ENCODE measurements at regions not wholly inside any gene's neighbourhood (a gene's known extent, or its start where the extent isn't known, plus 50 kb on each side); places are given as distances from the start of the nearest gene placed in this dataset.

- TF ChIP-seq, protein P1, sequence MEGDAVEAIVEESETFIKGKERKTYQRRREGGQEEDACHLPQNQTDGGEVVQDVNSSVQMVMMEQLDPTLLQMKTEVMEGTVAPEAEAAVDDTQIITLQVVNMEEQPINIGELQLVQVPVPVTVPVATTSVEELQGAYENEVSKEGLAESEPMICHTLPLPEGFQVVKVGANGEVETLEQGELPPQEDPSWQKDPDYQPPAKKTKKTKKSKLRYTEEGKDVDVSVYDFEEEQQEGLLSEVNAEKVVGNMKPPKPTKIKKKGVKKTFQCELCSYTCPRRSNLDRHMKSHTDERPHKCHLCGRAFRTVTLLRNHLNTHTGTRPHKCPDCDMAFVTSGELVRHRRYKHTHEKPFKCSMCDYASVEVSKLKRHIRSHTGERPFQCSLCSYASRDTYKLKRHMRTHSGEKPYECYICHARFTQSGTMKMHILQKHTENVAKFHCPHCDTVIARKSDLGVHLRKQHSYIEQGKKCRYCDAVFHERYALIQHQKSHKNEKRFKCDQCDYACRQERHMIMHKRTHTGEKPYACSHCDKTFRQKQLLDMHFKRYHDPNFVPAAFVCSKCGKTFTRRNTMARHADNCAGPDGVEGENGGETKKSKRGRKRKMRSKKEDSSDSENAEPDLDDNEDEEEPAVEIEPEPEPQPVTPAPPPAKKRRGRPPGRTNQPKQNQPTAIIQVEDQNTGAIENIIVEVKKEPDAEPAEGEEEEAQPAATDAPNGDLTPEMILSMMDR (IDR thresholded peaks at IDR 0.05; ENCODE audit: low read length) = no peak
- TF ChIP-seq EZH2 (IDR thresholded peaks at IDR 0.05; ENCODE audit: borderline replicate concordance, low read length) = no peak
Measured at GRCh38 chr18:39845631-39846030, 2109.4 kb upstream of the PIK3C3 start.
